Tibial artery (tissue), 4 donors: ENCODE measurements at regions not wholly inside any gene's neighbourhood (a gene's known extent, or its start where the extent isn't known, plus 50 kb on each side); places are given as distances from the start of the nearest gene placed in this dataset.
A peak's percentile ranks its signal among the peaks of the same experiment; 100 is the strongest.

ENCODE experiments used
- DNase-seq, 2 donors: peaks; one replicate each; pipeline ENCODE4 v3.0.0-alpha.2; 2019
- H3K27ac ChIP-seq, 2 donors: fragments of 200-600 bp; sonication (generic) in 1 of 2; 1 replicate in 1 of 2; 2 replicates in 1 of 2; pipeline ENCODE4 v1.5.1; 2018 to 2019; ENCODE audit warnings: mild to moderate bottlenecking in 1 of 2
- H3K27me3 ChIP-seq, 2 donors: fragments of 200-600 bp; sonication (generic) in 1 of 2; one replicate each; pipeline versions ENCODE4 v1.5.1 to v1.6.0; 2016 to 2019
- H3K36me3 ChIP-seq, 3 donors: fragments of 200-600 bp; sonication (generic) in 2 of 3; one replicate each; pipeline ENCODE4 v1.5.1; 2016 to 2019; ENCODE audit warnings: mild to moderate bottlenecking in 2 of 3
- H3K4me1 ChIP-seq, 4 donors: fragments of 200-600 bp; sonication (generic) in 2 of 4; 1 replicate in 3 of 4; 2 replicates in 1 of 4; pipeline ENCODE4 v1.5.1; 2016 to 2019
- H3K4me3 ChIP-seq, 2 donors: fragments of 200-600 bp; sonication (generic) in 1 of 2; 1 replicate in 1 of 2; 2 replicates in 1 of 2; pipeline ENCODE4 v1.5.1; 2018 to 2019; ENCODE audit warnings: mild to moderate bottlenecking in 2 of 2
- H3K9me3 ChIP-seq, 3 donors: fragments of 200-600 bp; sonication (generic) in 1 of 3; one replicate each; pipeline ENCODE4 v1.5.1; 2016 to 2019
- CTCF ChIP-seq, 2 experiments: fragments of 200-600 bp in 1 of 2; fragments of 450-650 bp in 1 of 2; IDR thresholded peaks; one replicate each; pipeline ENCODE4 v1.5.1; 2017 to 2019; ENCODE audit warnings: antibody characterized with exemption in 2 of 2, mild to moderate bottlenecking in 1 of 2, moderate library complexity in 1 of 2
- intact Hi-C: fragments of 100-400 bp; cut with DNase I; formaldehyde crosslinking; loops from one replicate; pipeline ENCODE4 v1.15.0; 2023; ENCODE audit warnings: low total_unique reads

GRCh38 chr3:70531838-70532489 lies 219.5 kb upstream of the MDFIC2 start:
- no peak for TF ChIP-seq CTCF (IDR thresholded peaks at IDR 0.05)
- DNase-seq: no peak

GRCh38 chr3:70531063-70531657 lies 218.7 kb upstream of the MDFIC2 start:
- Histone ChIP-seq H3K27ac (no peak overlapping the region), H3K36me3 (no peaks in the 10 kb centered on the region), H3K9me3 (no peaks in the 10 kb centered on the region), H3K4me1 (peaks cover 0 to 8% (median 2%) of the 10 kb centered on the region in 4 donors), H3K4me3 (no peak overlapping the region), H3K27me3 (no peaks in the 10 kb centered on the region)
- intact Hi-C loops: loop anchor here (5.0 kb wide), 1 partner anchor 1121 kb away; no protein-coding TSS in a partner anchor
- peak; percentile 46 to 52 for TF ChIP-seq CTCF (IDR thresholded peaks at IDR 0.05)
- no peak for DNase-seq

More at GRCh38 chr3:70531838-70532489, 219.5 kb upstream of the MDFIC2 start:
- no peaks in the 10 kb centered on the region for H3K9me3 ChIP-seq
- peaks cover 0 to 8% (median 2%) of the 10 kb centered on the region in 4 donors for H3K4me1 ChIP-seq
- intact Hi-C loops: loop anchor here (5.0 kb wide), 1 partner anchor 1120 kb away; no protein-coding TSS in a partner anchor
- H3K27ac ChIP-seq: no peak overlapping the region
- no peaks in the 10 kb centered on the region for H3K36me3 ChIP-seq
- H3K4me3 ChIP-seq: no peak overlapping the region
- H3K27me3 ChIP-seq: no peaks in the 10 kb centered on the region

DNA sequence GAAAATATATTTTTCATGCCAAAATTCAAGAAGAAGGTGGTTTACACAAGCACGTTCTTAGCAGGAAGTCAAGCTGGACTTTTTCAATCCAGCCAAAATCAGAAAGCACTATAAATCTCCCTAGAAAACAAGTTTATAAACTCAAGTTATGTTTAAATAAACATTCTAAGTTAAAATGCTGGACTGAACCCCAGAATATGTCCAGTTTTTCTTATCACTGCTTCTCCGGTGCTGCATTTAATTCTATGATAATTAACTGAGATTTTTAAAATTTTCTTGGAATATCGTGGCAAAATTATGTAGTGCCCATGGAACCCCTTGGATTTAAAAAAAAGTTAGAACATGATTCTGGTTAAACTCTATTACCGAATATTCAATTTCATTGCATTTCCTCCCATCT lies 218.2 kb upstream of the MDFIC2 start:
- intact Hi-C loops: loop anchor here (5.0 kb wide), 1 partner anchor 1122 kb away; no protein-coding TSS in a partner anchor
- H3K9me3 ChIP-seq: no peaks in the 10 kb centered on the region
- TF ChIP-seq CTCF (IDR thresholded peaks at IDR 0.05): no peak
- H3K27ac ChIP-seq: no peak overlapping the region
- H3K27me3 ChIP-seq: no peaks in the 10 kb centered on the region
- no peak for DNase-seq
- H3K4me3 ChIP-seq: no peak overlapping the region
- peaks cover 0 to 8% (median 2%) of the 10 kb centered on the region in 4 donors for H3K4me1 ChIP-seq
- H3K36me3 ChIP-seq: no peaks in the 10 kb centered on the region

GRCh38 chr3:70527026-70527425 lies 214.6 kb upstream of the MDFIC2 start:
- Histone ChIP-seq H3K4me3 (no peak overlapping the region), H3K9me3 (no peaks in the 10 kb centered on the region), H3K27ac (no peak overlapping the region), H3K4me1 (peaks cover 0 to 8% (median 2%) of the 10 kb centered on the region in 4 donors), H3K36me3 (no peaks in the 10 kb centered on the region), H3K27me3 (no peaks in the 10 kb centered on the region)
- no peak for DNase-seq
- intact Hi-C loops: no loop called here
- TF ChIP-seq CTCF (IDR thresholded peaks at IDR 0.05): no peak

- no peak overlapping the region for H3K27ac ChIP-seq
- no peak for TF ChIP-seq CTCF (IDR thresholded peaks at IDR 0.05)
- peaks cover 0 to 15% (median 0%) of the 10 kb centered on the region in 4 donors for H3K4me1 ChIP-seq
- intact Hi-C loops: no loop called here
- H3K27me3 ChIP-seq: no peaks in the 10 kb centered on the region
- no peaks in the 10 kb centered on the region for H3K36me3 ChIP-seq
- H3K4me3 ChIP-seq: no peak overlapping the region
- no peaks in the 10 kb centered on the region for H3K9me3 ChIP-seq
- no peak for DNase-seq
Observed at GRCh38 chr3:70519913-70520659, 207.6 kb upstream of the MDFIC2 start.
